Endothelial cell (in vitro differentiated cells): ENCODE measurements at regions not wholly inside any gene's neighbourhood (a gene's known extent, or its start where the extent isn't known, plus 50 kb on each side); places are given as distances from the start of the nearest gene placed in this dataset.

ENCODE experiments used
- DNase-seq: peaks from one replicate; pipeline ENCODE4 v3.0.0; 2021; ENCODE audit warnings: low spot score
- H3K27ac Mint-ChIP-seq: one replicate; pipeline ENCODE4 v1.8.0; 2021; ENCODE audit warnings: mixed read lengths, inconsistent platforms; ENCODE audit not compliant: unreplicated experiment
- H3K27me3 Mint-ChIP-seq: one replicate; pipeline ENCODE4 v1.8.0; 2021; ENCODE audit warnings: mild to moderate bottlenecking, moderate library complexity, mixed read lengths, inconsistent platforms; ENCODE audit not compliant: unreplicated experiment
- H3K36me3 Mint-ChIP-seq: one replicate; pipeline ENCODE4 v1.8.0; 2021; ENCODE audit warnings: mild to moderate bottlenecking, low read depth, mixed read lengths, inconsistent platforms; ENCODE audit not compliant: unreplicated experiment
- H3K4me1 Mint-ChIP-seq: one replicate; pipeline ENCODE4 v1.8.0; 2021; ENCODE audit warnings: mild to moderate bottlenecking, mixed read lengths, inconsistent platforms; ENCODE audit not compliant: unreplicated experiment
- H3K4me3 Mint-ChIP-seq: one replicate; pipeline ENCODE4 v1.8.0; 2021; ENCODE audit warnings: mild to moderate bottlenecking, mixed read lengths, inconsistent platforms; ENCODE audit not compliant: unreplicated experiment
- H3K9me3 Mint-ChIP-seq: one replicate; pipeline ENCODE4 v1.8.0; 2021; ENCODE audit warnings: mixed read lengths, inconsistent platforms; ENCODE audit not compliant: unreplicated experiment
- TF ChIP-seq, protein P1 (sequence below): fragments of 200-600 bp; sonication (generic); IDR thresholded peaks from one replicate; pipeline ENCODE4 v1.5.0; 2021; ENCODE audit warnings: antibody characterized with exemption; ENCODE audit not compliant: unreplicated experiment

DNA sequence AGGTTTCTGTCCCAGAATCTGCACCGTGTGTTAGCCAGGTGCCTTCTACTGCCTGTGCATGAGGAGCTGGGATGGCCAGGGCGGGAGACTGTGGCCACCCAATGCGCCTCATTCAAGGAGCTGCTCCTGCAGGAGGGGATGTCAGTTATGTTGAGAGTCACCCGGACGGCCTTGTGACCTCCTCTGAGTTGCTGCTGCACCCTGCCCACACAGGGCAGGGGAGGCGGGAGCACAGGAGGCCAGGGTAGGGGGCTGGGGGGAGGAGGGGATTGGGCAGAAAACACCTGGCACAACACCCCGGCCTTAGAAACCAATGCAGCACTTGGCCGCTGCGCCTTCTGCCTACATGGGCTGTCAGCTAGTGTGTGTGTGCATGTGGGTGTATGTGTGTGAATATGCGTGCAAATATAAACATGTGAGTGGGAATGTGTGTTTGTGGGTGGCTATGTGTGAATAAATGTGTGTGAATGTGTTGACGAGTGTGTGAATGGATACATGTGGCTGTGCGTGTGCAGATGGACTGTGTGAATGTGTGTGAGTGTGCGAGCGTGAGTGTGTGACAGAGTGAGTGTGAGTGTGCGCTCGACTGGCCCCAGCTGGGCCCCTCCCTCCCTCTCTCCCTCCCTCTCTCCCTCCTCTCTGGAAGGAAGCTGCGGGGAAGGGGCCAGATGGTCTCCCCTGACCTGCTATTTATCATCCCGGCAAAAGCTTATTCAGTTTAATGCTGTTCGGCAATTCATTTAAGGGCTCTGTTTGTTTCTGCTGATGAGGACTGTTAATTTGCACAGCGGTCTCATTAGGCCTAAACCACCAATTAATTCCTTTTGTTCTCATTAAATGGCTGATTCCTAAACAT lies 106.9 kb downstream of the TLE3 start:
- H3K4me3 Mint-ChIP-seq, result no peak overlapping the region
- H3K4me1 Mint-ChIP-seq, result peaks cover 14% of the 10 kb centered on the region
- H3K27me3 Mint-ChIP-seq, result peaks cover 8% of the 10 kb centered on the region
- no peak for DNase-seq
- no peak overlapping the region for H3K27ac Mint-ChIP-seq
- TF ChIP-seq, protein P1, sequence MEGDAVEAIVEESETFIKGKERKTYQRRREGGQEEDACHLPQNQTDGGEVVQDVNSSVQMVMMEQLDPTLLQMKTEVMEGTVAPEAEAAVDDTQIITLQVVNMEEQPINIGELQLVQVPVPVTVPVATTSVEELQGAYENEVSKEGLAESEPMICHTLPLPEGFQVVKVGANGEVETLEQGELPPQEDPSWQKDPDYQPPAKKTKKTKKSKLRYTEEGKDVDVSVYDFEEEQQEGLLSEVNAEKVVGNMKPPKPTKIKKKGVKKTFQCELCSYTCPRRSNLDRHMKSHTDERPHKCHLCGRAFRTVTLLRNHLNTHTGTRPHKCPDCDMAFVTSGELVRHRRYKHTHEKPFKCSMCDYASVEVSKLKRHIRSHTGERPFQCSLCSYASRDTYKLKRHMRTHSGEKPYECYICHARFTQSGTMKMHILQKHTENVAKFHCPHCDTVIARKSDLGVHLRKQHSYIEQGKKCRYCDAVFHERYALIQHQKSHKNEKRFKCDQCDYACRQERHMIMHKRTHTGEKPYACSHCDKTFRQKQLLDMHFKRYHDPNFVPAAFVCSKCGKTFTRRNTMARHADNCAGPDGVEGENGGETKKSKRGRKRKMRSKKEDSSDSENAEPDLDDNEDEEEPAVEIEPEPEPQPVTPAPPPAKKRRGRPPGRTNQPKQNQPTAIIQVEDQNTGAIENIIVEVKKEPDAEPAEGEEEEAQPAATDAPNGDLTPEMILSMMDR, result no peak
- no peaks in the 10 kb centered on the region for H3K9me3 Mint-ChIP-seq
- H3K36me3 Mint-ChIP-seq, result no peaks in the 10 kb centered on the region

DNA sequence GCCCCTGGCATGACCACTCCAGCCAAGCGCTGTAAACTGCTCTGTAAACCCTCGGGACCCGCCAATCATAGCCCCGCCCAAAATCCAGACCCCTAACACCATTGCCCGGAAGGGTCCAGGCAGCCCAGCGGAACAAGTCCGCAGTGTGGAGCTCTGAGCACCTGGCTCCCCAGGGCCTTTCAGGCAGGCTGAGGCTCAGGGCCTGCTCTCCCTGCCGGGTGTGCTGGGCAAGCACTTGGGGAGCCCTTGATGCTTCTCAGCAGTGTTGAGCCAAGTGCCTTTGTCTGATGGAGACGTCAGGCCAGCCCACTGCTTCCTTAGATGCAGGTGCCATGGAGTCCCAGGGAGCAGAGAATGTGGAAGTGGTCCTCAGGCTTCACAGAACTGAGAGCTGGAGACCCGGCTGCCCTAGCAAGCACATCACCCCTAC lies 106.2 kb downstream of the TLE3 start:
- no peak overlapping the region for H3K27ac Mint-ChIP-seq
- H3K27me3 Mint-ChIP-seq, result peaks cover 9% of the 10 kb centered on the region
- H3K36me3 Mint-ChIP-seq, result no peaks in the 10 kb centered on the region
- no peak overlapping the region for H3K4me3 Mint-ChIP-seq
- H3K9me3 Mint-ChIP-seq, result no peaks in the 10 kb centered on the region
- peaks cover 17% of the 10 kb centered on the region for H3K4me1 Mint-ChIP-seq
- DNase-seq, result no peak
- TF ChIP-seq, protein P1, result no peak

DNA sequence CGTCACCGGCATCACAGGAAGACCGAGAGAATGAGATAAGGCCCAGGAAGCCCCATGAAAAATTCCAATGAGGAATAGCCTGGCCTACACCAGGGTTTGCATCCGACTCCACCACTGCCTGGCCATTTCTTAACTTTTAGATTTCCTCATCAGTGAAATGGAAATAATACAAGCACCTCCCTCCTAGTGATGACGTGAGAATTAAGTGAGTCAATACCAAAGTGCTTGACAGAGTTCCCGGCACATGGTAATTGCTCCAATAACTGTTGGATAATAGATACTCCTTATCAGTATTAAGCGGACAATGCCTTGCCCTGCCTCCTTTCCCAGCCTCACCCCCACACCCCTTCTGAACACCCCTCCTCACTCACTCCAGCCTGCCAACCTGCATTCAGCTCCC lies 105.4 kb downstream of the TLE3 start:
- DNase-seq, result no peak
- TF ChIP-seq, protein P1, result no peak
- Mint-ChIP-seq H3K9me3 (no peaks in the 10 kb centered on the region), H3K36me3 (no peaks in the 10 kb centered on the region), H3K27ac (no peak overlapping the region), H3K4me1 (peaks cover 17% of the 10 kb centered on the region), H3K27me3 (peaks cover 12% of the 10 kb centered on the region), H3K4me3 (no peak overlapping the region)

DNA sequence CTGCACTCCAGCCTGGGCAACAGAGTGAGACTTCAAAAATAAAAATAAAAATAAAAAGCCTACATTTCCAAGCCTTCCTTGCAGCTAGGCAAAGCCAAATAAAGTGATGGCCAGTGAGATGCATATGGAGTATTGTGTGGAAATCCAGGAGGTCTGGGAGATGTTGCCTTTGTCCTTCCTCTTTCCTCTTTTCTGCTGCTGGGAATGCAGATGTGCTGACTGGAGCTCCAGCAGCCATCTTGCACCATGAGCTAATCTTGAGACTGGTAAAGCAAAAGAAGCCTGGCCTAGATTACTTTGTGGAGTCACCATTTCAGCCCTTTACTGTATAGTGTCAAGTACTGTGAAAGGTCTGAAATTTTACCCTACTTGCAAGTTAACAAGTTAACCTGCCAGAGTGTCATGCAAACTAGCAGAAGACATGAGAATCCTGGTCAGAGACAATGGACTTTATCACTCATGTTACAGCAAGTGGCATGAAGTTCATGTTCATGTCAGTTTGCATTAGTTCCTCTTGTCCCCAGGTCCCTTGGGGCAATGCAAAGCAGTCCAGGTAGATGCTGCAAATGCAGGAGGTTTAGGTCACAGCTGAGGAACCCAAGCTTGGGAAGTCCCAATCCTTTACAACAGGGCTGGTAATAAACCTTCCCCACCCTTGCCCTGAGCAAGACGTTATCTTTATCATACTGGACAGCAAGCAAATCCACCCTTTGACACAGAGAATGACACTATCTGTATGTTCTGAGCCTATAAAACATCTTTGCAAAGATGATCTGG lies 103.1 kb downstream of the TLE3 start:
- Mint-ChIP-seq H3K36me3 (no peaks in the 10 kb centered on the region), H3K9me3 (no peaks in the 10 kb centered on the region), H3K27ac (no peak overlapping the region), H3K4me3 (no peak overlapping the region), H3K27me3 (peaks cover 14% of the 10 kb centered on the region), H3K4me1 (peaks cover 17% of the 10 kb centered on the region)
- DNase-seq, result no peak
- TF ChIP-seq, protein P1, result no peak
